ENCODE measurements at regions not wholly inside any gene's neighbourhood (a gene's known extent, or its start where the extent isn't known, plus 50 kb on each side); places are given as distances from the start of the nearest gene placed in this dataset.

- no peak for TF ChIP-seq CTCF (conservative IDR thresholded peaks at IDR 0.05)
- no peak for TF ChIP-seq ZFX (IDR thresholded peaks at IDR 0.05)
Observed at GRCh38 chr18:10404168-10404567, 50.3 kb upstream of the APCDD1 start.
